ENCODE measurements at regions not wholly inside any gene's neighbourhood (a gene's known extent, or its start where the extent isn't known, plus 50 kb on each side); places are given as distances from the start of the nearest gene placed in this dataset.

- H3K36me3 Mint-ChIP-seq (ENCODE audit: low read depth) = no peaks in the 10 kb centered on the region
- intact Hi-C loops (cut with micrococcal nuclease) = no loop called here
- H3K27me3 Mint-ChIP-seq (ENCODE audit: low read depth) = peaks cover 8% of the 10 kb centered on the region
- DNase-seq (ENCODE audit: low spot score) = no peak
- peaks cover 4% of the 10 kb centered on the region for H3K9me3 Mint-ChIP-seq
- H3K27ac Mint-ChIP-seq = no peak overlapping the region
- no peaks in the 10 kb centered on the region for H3K4me1 Mint-ChIP-seq (ENCODE audit: low read depth)
- no peak overlapping the region for H3K4me3 Mint-ChIP-seq (ENCODE audit: low read depth)
Measured at GRCh38 chr3:139095803-139096466, 51.2 kb upstream of the PRR23C start.

DNA sequence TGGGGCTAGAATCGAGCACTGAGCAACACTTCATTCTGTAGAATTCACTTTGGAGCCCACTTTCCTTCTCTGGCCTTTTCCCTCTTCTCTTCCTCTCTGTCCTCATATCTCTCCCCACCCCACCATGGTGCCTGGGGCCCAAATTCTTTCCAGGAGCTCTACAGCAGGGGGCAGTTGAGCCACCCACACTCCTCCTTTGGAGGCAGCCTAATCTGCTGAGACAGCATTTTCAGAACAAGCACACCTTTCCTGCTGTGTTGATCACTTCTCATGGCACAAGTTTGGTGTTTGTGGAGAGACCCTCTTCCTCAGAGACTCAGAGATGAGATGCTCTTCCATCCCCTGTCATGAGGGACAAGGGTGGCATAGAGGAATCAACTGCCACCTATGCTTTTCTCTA is 52.0 kb upstream of the PRR23C start:
- Mint-ChIP-seq H3K9me3 (peaks cover 4% of the 10 kb centered on the region), H3K4me1 (ENCODE audit: low read depth) (no peaks in the 10 kb centered on the region), H3K27me3 (ENCODE audit: low read depth) (peaks cover 8% of the 10 kb centered on the region), H3K27ac (no peak overlapping the region), H3K36me3 (ENCODE audit: low read depth) (no peaks in the 10 kb centered on the region), H3K4me3 (ENCODE audit: low read depth) (no peak overlapping the region)
- intact Hi-C loops (cut with micrococcal nuclease) = no loop called here
- no peak for DNase-seq (ENCODE audit: low spot score)

- Mint-ChIP-seq H3K27ac (no peak overlapping the region), H3K4me3 (ENCODE audit: low read depth) (no peak overlapping the region), H3K36me3 (ENCODE audit: low read depth) (no peaks in the 10 kb centered on the region), H3K27me3 (ENCODE audit: low read depth) (peaks cover 13% of the 10 kb centered on the region), H3K9me3 (no peaks in the 10 kb centered on the region), H3K4me1 (ENCODE audit: low read depth) (no peaks in the 10 kb centered on the region)
- DNase-seq (ENCODE audit: low spot score) = no peak
- intact Hi-C loops (cut with micrococcal nuclease) = no loop called here
Measured at GRCh38 chr3:139098391-139098790, 53.7 kb upstream of the PRR23C start.

- Mint-ChIP-seq H3K27me3 (ENCODE audit: low read depth) (peaks cover 13% of the 10 kb centered on the region), H3K36me3 (ENCODE audit: low read depth) (no peaks in the 10 kb centered on the region), H3K27ac (no peak overlapping the region), H3K4me3 (ENCODE audit: low read depth) (no peak overlapping the region), H3K9me3 (no peaks in the 10 kb centered on the region), H3K4me1 (ENCODE audit: low read depth) (no peaks in the 10 kb centered on the region)
- intact Hi-C loops (cut with micrococcal nuclease) = no loop called here
- DNase-seq (ENCODE audit: low spot score) = no peak
Measured at GRCh38 chr3:139099968-139100817, 55.5 kb upstream of the PRR23C start.

GRCh38 chr3:139100821-139101220 is 56.1 kb upstream of the PRR23C start:
- no peaks in the 10 kb centered on the region for H3K4me1 Mint-ChIP-seq (ENCODE audit: low read depth)
- no peak overlapping the region for H3K27ac Mint-ChIP-seq
- intact Hi-C loops (cut with micrococcal nuclease) = no loop called here
- H3K36me3 Mint-ChIP-seq (ENCODE audit: low read depth) = no peaks in the 10 kb centered on the region
- DNase-seq (ENCODE audit: low spot score) = no peak
- no peaks in the 10 kb centered on the region for H3K9me3 Mint-ChIP-seq
- no peak overlapping the region for H3K4me3 Mint-ChIP-seq (ENCODE audit: low read depth)
- H3K27me3 Mint-ChIP-seq (ENCODE audit: low read depth) = peaks cover 13% of the 10 kb centered on the region

- H3K27me3 Mint-ChIP-seq (ENCODE audit: low read depth) = peaks cover 13% of the 10 kb centered on the region
- intact Hi-C loops (cut with micrococcal nuclease) = no loop called here
- no peak overlapping the region for H3K27ac Mint-ChIP-seq
- H3K4me3 Mint-ChIP-seq (ENCODE audit: low read depth) = no peak overlapping the region
- no peaks in the 10 kb centered on the region for H3K4me1 Mint-ChIP-seq (ENCODE audit: low read depth)
- no peak for DNase-seq (ENCODE audit: low spot score)
- H3K9me3 Mint-ChIP-seq = no peaks in the 10 kb centered on the region
- no peaks in the 10 kb centered on the region for H3K36me3 Mint-ChIP-seq (ENCODE audit: low read depth)
Measured at GRCh38 chr3:139101396-139101795, 56.7 kb upstream of the PRR23C start.

DNA sequence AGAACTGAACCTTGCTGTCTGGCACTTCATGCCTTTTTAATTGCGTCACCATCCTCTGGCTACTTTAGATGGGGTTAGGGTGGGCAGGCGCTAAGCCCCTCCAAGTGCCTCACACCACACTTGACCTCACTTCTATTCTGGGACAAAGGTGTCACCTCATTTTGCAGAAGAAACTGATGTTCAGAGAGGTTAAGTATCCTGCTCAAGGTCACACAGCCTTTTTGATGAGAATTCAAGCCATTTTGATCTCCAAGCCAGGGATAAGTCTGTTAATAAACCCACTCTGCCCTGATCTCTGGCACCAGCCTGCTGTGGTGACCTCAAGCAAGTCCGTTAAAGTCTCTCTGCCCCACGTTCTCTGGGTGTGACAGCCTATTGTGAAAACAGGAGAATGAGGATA is 58.8 kb upstream of the PRR23C start:
- Mint-ChIP-seq H3K4me1 (ENCODE audit: low read depth) (no peaks in the 10 kb centered on the region), H3K27ac (no peak overlapping the region), H3K4me3 (ENCODE audit: low read depth) (no peak overlapping the region), H3K9me3 (no peaks in the 10 kb centered on the region), H3K36me3 (ENCODE audit: low read depth) (no peaks in the 10 kb centered on the region), H3K27me3 (ENCODE audit: low read depth) (peaks cover 13% of the 10 kb centered on the region)
- intact Hi-C loops (cut with micrococcal nuclease) = no loop called here
- no peak for DNase-seq (ENCODE audit: low spot score)

DNA sequence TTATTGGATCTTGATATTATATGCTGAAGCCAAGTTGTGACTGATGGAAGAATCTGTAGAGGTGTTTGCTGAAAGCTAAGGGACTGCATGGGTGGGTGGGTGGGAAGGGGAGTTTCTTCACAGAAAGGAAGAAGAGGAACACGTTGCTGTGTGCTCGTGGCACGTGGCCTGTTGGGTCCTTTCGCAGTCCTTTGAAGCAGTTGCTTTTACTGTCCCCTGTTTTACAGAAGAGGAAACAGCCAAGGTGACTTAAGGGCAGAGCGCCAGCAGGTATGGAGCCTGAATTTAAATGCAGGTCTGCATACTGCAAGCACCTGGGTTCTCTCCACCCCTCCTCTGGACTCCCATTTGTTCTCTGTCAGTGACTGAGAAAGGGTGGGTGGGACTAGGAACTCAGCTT is 59.4 kb upstream of the PRR23C start:
- intact Hi-C loops (cut with micrococcal nuclease) = no loop called here
- no peaks in the 10 kb centered on the region for H3K4me1 Mint-ChIP-seq (ENCODE audit: low read depth)
- H3K27me3 Mint-ChIP-seq (ENCODE audit: low read depth) = peaks cover 9% of the 10 kb centered on the region
- H3K27ac Mint-ChIP-seq = no peak overlapping the region
- H3K9me3 Mint-ChIP-seq = no peaks in the 10 kb centered on the region
- no peak for DNase-seq (ENCODE audit: low spot score)
- H3K4me3 Mint-ChIP-seq (ENCODE audit: low read depth) = no peak overlapping the region
- no peaks in the 10 kb centered on the region for H3K36me3 Mint-ChIP-seq (ENCODE audit: low read depth)

GRCh38 chr3:139105154-139105702 is 60.5 kb upstream of the PRR23C start:
- Mint-ChIP-seq H3K9me3 (no peaks in the 10 kb centered on the region), H3K36me3 (ENCODE audit: low read depth) (no peaks in the 10 kb centered on the region), H3K27ac (no peak overlapping the region), H3K4me3 (ENCODE audit: low read depth) (no peak overlapping the region), H3K4me1 (ENCODE audit: low read depth) (peaks cover 2% of the 10 kb centered on the region), H3K27me3 (ENCODE audit: low read depth) (peaks cover 13% of the 10 kb centered on the region)
- intact Hi-C loops (cut with micrococcal nuclease) = no loop called here
- no peak for DNase-seq (ENCODE audit: low spot score)

GRCh38 chr3:139106013-139106932 is 61.6 kb upstream of the PRR23C start:
- intact Hi-C loops (cut with micrococcal nuclease) = no loop called here
- H3K36me3 Mint-ChIP-seq (ENCODE audit: low read depth) = no peaks in the 10 kb centered on the region
- H3K4me1 Mint-ChIP-seq (ENCODE audit: low read depth) = peaks cover 7% of the 10 kb centered on the region
- H3K27me3 Mint-ChIP-seq (ENCODE audit: low read depth) = peaks cover 16% of the 10 kb centered on the region
- H3K27ac Mint-ChIP-seq = no peak overlapping the region
- no peak overlapping the region for H3K4me3 Mint-ChIP-seq (ENCODE audit: low read depth)
- no peak for DNase-seq (ENCODE audit: low spot score)
- no peaks in the 10 kb centered on the region for H3K9me3 Mint-ChIP-seq

GRCh38 chr3:139107424-139108252 is 62.9 kb upstream of the PRR23C start:
- peaks cover 7% of the 10 kb centered on the region for H3K4me1 Mint-ChIP-seq (ENCODE audit: low read depth)
- no peak for DNase-seq (ENCODE audit: low spot score)
- no peak overlapping the region for H3K27ac Mint-ChIP-seq
- no peaks in the 10 kb centered on the region for H3K36me3 Mint-ChIP-seq (ENCODE audit: low read depth)
- H3K9me3 Mint-ChIP-seq = no peaks in the 10 kb centered on the region
- H3K4me3 Mint-ChIP-seq (ENCODE audit: low read depth) = no peak overlapping the region
- intact Hi-C loops (cut with micrococcal nuclease) = no loop called here
- peaks cover 15% of the 10 kb centered on the region for H3K27me3 Mint-ChIP-seq (ENCODE audit: low read depth)

Measured in activated T-helper 2 cell treated with anti-CD3 and anti-CD28 coated beads, Interferon-gamma antibody, Interleukin-2, Interleukin-4, amounts not matched to agents 10 μg/mL and 5 μg/mL and 100 μg/mL, durations not matched to agents 14 hours and 24 hours and 36 hours (primary cell).